Activated naive CD4-positive, alpha-beta T cell (primary cell): ENCODE measurements at regions not wholly inside any gene's neighbourhood (a gene's known extent, or its start where the extent isn't known, plus 50 kb on each side); places are given as distances from the start of the nearest gene placed in this dataset.
A peak's percentile ranks its signal among the peaks of the same experiment; 100 is the strongest.
"Not testable (repeated sequence)": the region's sequence is repeated elsewhere in the genome, so short reads cannot be mapped to it uniquely, and the experiment has no call there.

ENCODE experiments used
- DNase-seq, 4 experiments: peaks; one replicate each; lab custom pipeline; 2025; lab: John Stamatoyannopoulos, UW

DNA sequence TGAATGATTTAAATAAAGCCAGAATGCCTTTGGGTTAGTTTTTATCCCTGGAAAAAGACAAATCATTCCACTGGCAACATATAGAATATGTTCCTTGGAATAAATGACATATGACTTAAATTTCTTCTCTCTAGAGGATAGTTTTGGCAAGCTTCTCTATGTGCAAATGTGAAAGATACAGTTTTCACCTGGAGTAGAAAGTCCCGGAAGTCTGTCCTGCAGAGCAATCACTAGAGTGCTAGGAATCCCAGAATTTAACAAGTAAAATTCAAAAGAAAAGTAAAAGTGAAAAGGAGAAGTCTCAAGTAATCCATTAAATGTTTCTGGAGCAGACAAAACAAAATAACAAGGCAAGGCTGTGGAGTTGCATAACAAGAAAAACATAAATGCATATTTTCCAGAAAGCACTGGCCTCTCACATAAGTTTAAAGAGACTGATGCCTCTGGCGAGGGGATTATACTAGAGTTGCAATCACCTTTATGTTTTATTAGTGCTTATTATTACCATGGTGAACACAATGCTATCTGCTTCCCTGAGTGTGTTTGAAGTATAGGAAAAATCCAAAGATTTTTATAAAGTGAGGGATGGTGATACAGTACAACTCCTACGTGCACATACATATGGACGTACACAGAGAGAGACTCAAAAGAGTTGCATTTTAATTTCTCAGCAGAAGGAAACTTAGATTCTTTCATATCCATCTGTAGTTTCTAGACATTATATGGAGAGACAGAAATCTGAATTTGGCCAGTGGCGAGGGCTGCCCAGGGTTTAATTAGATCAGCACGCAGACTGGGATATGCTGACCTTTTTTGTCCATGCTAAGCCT lies 188.3 kb upstream of the ANKRD55 start:
- DNase-seq = no peak

DNA sequence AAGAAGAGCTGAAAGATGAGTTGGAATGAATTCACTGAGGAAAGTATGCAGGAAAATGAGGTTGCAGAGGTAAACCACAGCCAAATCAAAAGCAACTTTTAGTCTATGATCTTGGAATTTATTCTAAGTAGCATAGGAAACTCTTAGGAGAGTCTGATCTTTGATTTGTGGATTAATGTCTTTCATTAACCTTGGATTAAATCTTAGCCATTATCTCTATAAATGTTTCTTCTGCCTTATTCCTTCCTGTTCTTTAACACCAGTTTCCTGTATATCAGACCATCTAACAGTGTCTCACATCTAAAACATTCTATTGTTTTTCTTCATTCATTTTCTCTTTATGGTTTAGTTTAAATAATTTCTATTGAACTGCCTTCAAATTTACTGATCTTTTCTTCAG lies 187.2 kb upstream of the ANKRD55 start:
- no peak for DNase-seq

DNA sequence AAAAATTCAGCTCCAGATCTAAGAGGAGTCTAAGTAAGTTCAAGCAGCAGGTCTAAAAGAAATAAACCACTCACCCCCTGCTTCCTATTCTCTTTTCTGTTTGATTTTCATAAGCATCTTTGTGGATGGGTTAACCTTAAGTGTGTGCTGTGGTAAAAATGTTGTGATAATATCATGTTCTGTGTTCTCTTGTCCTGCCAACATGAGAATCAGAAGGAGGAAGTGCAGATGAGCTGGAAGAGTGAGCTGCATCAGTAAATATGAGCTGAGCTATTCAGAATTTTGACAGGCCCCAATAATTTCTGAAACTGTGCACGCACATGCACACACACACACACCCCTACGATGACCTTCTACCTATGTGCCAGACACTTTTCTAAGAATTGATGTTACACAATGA lies 186.5 kb upstream of the ANKRD55 start:
- no peak for DNase-seq

DNA sequence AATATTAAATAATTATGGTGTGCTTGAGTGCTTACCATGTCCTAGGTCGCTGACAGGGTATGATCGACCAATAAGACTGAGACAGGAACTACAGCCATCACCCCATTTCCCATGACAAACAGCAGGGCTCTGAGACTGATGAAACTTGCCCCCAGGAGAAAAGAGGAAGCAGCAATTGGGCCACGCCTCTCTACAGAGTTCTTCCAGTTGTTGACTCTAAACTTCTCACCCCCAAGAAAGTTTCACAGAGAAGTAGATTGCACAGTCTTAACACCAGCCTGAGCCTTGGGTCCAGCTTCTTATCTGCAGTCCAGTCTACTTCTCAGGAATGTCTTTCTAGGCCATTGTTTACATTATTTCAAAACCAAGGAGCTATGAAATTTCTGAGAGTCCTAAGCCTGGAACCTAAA lies 182.2 kb upstream of the ANKRD55 start:
- DNase-seq = no peak

DNA sequence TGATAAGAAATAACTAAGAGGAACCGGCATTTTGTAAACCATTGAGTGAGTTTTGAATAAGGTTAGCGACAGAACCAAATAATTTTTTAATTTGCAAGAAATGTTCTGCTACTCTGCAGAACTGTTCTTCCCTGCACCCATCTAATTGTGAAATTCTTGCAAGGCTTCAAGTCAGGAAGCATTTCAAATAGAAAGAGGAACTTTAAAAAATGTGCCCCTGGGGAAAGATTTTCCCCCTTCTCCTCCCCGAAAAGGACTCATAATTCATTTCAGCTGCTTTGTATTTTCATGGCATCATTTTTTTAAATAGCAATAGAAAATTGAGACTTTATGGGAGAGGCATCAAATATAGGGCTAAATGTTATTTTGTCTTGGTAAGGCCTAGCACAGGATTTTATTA lies 180.9 kb upstream of the ANKRD55 start:
- no peak for DNase-seq

DNA sequence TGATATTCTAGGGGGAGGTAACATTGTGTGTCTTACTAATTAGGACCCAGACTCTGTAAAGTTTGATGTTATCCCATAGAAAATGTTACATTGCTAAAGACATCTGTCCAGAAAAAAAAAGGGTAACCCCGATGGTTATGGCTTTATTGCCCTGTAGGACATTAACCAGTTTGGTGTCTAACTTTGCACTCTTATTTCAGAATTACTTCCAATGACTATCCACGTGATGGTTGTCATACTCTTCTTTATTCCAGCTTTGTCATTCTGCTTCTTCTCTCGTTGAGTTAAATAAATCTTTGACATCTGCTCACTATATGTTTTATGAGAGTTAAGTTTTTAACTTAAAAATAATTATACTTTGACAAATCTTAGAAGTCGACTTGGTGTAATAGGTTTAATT lies 180.4 kb upstream of the ANKRD55 start:
- DNase-seq = no peak

DNA sequence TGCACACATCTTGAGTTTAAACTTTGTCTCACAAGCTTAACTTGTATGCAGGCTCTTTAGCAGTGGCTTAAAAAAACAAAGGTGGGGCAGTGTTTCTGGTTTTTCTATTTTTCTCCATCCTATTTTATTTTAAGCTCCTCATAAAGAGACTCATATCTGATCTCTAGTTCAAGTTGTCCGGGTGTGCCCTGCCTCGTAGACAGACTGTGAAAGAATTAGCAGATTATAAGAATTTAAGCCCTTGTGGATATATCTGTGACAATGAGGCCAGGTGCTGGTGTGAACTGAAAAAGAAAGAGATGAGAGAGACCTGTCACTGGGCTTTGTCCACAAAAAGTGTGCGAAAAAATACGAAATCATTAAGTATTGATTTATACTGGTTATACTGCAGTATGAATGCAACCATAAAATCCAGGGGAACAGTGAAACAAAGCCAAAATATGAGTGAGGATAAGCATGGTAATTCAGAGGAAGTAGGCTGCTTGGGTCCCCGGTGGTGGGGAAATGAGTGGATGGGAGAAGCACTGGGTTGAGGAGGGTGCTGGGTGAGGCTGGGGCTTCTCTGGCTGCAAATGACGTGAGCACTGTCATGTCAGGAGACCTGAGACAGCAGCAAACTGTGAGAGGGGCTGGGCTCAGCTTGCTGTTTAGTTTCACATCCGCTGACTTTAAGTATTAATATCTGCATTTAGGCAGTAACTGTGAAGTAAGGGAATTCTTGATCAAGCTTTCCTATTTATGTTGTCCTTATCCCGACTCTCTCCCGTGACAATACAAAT lies 179.7 kb upstream of the ANKRD55 start:
- peak in 1 of 4 experiments; percentile 7 for DNase-seq

DNA sequence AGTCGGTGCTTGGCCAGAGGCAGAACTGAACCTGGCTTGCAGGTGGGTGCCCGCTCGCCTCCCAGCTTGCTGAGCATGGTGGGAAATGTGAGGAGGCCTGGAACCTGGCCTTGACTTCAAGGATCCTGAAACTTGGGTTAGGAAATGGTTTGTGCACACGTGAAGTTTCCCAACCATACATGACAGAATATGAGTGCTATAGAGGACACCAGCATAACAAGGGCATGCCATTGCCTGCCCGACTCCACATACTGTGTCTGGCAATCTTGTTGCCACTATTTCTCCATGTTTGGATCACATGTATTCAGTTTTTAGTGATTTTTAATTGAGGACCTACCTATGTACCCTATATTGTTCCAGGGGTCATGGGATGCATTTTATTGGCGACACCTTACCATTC lies 177.6 kb upstream of the ANKRD55 start:
- no peak for DNase-seq

DNA sequence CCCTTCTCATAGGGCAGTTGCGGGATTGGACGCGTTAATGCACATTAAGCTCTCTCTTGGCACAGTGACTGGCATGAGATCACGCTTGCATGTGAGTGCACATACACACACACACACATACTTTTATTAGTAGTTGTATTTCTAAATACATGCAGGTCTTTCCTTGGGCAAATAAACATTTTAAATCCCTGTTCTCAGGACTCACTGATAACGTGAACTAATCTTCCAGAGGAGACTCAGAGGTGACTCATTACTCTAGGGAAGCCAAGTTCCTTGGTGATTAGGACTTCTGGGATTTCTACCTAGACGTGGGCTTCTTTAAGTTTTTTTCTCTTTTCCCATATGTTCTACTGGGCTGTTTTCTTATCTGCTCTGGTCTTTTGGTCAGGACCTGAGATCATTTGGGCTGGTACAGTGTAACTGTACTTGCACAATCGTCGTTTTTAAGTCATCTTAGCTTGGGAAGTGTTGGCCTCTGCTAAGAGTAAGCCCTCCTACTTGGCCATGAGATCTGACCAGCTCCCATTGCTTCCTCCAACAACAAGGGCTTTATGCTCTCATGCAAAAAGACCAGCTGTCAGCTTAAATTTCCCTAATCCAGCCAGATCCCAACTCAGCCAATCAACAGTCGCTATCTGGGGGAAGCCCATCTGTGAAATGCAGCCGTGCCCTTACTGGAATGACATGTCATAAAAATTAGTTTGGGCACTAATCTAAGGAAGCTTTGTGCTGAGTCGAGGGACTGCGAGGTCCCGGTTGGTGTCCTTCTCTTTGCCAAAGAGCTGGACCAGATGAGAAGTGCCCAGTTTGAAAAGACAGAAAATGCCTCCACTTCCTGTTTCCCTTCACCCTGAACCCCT lies 176.4 kb upstream of the ANKRD55 start:
- DNase-seq = no peak

DNA sequence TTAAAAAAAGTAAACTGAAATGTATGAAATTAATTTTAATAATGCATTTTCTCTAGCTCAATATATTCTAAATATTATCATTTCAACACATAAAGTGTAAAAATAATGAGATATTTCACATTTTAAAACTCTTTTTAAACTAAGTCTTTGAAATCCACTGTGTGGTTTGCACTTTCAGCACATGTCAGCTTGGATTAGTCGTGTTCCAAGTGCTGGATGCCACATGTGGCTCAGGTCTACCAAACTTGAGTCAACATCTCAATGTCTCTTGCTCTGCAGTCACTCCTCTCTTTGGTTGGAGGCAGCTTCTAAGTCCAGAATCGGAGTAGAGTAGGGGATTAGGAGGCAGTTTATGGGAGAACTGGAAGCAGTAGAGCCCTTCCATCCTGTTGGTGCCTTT lies 173.7 kb upstream of the ANKRD55 start:
- DNase-seq = no peak

DNA sequence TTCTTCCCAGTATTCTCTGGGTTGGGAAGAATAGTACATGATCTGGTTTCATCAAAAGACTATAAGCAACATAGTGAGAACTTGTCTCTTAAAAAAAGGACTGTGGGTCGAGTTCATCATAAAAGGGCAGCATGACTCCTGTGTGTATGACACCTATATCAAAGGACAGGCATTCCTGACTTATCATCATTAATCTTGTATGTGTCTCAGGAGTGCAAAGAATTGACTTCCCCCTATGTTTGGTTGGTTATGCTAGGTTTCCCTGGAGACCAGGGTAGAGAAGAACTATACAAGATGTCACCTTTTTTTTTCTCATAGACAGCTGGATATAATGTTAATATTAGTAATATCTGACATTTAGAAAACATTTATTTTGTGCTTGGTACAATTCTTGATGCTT lies 173.1 kb upstream of the ANKRD55 start:
- no peak for DNase-seq

DNA sequence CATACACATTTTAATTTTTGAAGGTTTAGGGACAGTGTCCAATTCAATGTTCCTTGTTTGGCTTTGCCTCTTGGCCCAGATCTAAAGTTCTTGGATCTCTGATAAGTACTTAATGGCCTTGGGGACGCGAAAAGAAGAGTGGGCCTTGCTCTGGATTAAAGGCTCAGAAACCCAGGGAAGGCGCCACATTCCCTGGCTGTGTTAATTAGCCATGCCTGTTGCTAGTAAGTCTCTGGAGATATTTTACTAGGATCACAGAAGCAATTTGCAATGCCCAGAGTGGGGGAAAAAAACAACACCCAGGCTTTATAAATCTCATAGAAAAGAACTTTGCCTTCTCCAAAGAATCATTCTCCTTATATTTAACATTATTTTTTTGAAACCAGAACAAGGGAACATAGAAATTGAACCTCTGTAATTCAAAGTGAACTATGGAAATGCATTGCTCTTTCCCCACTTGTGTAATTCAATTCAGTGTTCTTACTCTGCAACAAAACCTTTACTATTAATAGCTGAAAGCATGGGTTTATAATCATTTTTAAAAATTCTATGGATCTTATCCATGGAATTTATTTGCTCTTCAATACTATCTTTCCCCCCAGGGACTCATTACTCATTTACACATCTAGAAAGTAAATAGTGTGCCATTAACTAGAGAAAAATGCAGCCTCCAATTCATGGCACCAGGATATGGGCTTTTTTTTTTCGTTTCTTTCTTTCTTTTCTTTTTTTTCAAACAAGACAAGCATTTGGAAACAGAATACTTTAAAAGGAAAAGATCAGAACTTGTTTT lies 172.2 kb upstream of the ANKRD55 start:
- no peak for DNase-seq

DNA sequence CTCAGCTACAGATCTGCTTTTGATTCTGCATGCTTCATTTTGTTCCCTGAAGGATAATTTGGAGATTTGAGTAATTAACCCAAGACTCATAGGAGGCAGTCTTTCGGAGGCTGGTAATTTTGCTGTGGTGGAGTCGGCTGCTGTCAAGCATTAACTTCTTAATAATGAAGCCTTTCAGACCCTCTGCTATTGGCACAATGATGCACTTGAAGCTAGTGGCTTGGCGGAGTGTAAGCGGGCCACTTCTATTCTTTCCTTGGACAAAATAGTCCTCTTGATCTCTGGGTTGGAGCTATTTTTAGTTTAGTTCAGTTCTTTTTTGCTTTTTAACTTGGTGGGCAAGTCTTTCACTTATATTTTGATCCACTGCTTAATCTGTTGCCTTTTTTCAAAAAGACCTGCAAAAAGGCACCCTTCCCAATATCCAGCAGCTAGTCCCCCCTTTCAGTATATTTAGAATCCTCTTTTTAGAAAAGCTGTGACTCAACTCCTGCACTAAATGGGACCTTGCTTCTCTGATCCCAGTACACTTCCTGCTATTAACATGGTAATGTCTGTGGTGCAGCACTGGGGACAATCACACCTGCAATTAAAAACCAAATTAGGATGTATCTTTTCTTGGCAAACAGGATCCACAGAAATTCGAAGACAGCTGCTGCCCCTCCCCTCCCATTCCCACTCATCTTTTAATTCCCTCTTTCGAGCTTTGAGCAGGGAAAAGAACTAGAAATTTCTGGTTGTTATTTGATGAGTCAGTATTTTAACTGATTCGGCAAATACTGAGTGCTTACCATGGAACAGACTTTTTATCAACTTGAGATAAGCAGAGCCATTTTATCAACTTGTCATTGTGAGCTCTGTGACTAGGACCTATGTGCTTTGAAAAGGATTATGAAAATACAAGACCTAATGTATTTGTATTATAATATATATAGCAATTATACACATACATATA lies 169.4 kb upstream of the ANKRD55 start:
- no peak for DNase-seq

DNA sequence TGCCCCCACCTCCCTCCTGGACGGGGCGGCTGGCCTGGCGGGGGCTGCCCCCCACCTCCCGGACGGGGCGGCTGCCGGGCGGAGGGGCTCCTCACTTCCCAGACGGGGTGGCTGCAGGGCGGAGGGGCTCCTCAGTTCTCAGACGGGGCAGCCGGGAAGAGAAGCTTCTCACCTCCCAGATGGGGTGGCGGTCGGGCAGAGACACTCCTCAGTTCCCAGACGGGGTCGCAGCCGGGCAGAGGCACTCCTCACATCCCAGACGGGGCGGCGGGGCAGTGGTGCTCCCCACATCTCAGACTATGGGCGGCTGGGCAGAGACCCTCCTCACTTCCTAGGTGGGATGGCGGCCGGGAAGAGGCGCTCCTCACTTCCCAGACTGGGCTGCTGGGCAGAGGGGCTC lies 164.7 kb upstream of the ANKRD55 start:
- DNase-seq = not testable (repeated sequence)

DNA sequence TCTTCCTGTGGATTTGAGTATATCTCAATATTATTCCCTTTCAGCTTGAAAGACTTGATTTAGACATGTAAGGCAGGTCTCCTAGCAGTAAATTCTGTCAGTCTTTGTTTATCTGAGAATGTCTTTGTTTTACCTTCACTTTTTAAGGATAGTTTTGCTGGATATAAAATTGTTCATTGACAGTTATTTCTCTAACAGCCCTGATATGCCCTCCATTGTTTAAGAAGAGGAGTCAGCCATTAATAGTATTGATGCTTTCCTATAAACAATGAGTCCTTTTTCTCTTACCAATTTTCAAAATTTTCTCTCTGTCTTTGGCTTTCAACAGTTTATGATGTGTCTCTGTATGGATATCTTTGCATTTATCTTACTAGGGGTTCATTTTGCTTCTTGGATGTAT lies 163.5 kb upstream of the ANKRD55 start:
- no peak for DNase-seq

DNA sequence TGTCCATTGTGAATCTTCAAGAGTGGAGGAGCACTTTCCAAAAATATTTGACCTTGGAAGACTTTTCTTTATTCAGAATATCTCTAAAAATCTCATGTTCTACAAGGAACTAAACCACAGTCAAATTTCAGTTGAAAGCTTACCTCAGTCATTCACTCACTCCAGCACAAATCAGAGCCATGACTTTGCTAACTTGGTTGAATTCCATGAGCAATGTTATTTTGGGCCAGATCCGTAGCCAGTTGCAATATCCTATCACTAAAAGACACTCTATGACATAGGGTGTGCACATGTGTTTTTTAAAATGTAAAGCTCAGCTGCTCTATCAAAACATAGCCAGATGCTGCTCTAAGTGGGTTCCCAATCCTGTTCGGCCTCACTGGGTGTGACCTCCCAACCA lies 156.1 kb upstream of the ANKRD55 start:
- no peak for DNase-seq

DNA sequence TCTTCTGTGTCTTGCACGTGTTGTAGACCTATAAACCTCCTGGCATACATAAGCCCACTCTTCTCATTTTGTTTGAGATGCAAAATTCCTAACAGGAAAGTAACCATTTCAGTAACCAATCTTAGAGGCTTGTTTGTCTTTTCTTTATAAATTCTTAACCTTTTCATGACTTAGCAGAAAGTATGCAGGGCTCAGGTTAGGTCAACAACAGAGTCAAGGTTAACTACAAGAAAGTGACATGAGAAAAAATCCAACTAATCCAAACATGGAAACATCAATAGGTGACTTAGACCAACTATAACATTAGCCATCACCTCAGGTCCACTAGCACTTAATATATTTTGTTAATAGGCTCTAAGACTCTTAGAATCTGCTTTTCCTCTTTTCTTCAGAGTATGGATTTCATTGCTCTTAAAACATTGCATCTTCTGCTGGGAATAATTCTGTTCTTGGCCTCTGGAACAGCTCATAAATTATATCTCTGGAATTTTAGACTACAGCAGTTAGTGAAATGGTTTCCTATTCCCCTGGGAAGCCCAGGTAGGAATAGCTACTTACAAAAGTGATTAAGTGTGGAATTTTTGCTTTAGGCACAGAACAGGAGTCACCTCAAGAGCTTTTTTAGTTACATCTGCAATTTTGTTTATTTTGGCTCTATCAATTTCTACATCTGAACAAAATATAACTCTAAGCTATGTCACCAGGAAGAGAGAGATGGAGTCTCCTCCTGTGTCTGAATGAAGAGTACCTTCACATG lies 155.3 kb upstream of the ANKRD55 start:
- DNase-seq = no peak

DNA sequence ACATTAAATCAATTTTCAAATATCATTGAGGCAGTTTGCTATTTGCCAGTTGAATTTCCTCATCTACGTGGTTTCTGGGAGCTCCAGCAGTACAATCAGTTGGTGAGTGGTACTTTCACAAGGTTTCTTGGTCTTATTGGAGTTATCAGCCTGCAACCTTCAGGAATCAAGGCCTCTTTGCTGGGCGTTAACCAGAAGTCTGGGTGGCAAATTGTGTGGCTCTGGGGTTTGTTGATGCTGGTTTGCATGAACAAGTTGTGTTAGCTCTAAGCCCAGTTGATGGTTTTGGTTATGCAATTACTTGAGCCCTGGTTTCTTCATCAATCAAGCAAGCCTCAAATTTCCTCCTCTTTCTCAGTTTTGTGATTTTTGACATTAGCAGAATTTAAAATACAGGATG lies 152.9 kb upstream of the ANKRD55 start:
- no peak for DNase-seq

DNA sequence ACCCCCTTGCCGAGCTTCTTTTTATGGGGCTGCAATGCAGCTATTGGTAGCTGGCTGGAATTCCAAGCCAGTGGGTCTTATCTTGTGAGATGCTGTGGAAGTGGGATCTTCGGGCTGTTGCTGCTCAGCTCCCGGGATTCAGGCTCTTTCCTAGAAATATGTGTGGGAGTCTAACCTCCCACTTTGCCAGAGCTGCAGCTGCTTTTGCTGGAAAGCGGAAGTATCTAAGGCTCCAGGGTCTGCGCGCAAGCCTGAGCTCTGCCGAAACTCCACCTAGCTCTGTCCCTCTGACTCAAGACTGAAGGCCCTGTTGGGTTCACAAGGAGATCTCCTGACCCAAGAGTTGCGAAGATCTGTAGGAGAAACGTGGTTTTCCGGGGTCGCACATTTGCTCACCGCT lies 151.1 kb upstream of the ANKRD55 start:
- DNase-seq = no peak

DNA sequence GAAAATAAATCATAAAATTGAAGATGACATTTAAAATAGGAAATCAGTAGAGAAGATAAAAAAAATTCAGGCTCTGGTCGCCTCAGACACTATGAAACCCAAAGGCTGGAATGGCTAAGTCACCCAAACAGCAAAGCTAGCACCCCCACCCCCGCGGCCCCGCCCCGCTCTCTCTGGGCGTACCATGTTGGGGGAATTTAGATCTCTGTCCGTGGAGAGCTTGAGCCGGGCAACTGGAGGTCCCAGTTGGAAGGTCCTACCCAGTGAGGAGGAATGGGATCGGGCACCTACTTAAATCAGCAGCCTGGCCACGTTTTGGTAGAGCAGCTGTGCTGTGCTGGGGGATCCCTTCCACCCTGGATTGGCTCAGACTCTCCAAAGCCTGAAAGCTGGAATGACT lies 150.6 kb upstream of the ANKRD55 start:
- DNase-seq = no peak
